ENCODE measurements at regions not wholly inside any gene's neighbourhood (a gene's known extent, or its start where the extent isn't known, plus 50 kb on each side); places are given as distances from the start of the nearest gene placed in this dataset.
"Not testable (repeated sequence)": the region's sequence is repeated elsewhere in the genome, so short reads cannot be mapped to it uniquely, and the experiment has no call there.

DNA sequence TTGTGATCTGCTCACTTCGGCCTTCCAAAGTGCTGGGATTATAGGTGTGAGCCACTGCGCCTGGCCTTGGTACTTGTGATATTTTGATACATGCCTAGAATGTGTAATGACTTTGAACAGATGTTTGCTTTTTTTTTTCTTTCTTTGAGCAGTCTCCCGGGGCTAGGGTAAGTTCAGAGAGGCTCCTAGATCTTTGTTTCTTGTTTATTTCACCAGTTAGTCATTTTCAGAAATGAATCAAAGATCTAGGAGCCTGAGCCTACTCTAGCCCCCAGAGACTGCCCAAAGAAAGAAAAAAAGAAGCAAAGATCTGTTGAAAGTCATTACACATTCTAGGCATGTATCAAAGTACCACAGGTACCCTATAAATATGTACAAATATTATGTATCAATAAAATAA is 66.3 kb downstream of the NPIPB11 start:
- TF ChIP-seq, protein P1, sequence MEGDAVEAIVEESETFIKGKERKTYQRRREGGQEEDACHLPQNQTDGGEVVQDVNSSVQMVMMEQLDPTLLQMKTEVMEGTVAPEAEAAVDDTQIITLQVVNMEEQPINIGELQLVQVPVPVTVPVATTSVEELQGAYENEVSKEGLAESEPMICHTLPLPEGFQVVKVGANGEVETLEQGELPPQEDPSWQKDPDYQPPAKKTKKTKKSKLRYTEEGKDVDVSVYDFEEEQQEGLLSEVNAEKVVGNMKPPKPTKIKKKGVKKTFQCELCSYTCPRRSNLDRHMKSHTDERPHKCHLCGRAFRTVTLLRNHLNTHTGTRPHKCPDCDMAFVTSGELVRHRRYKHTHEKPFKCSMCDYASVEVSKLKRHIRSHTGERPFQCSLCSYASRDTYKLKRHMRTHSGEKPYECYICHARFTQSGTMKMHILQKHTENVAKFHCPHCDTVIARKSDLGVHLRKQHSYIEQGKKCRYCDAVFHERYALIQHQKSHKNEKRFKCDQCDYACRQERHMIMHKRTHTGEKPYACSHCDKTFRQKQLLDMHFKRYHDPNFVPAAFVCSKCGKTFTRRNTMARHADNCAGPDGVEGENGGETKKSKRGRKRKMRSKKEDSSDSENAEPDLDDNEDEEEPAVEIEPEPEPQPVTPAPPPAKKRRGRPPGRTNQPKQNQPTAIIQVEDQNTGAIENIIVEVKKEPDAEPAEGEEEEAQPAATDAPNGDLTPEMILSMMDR (IDR thresholded peaks at IDR 0.05; ENCODE audit: insufficient read depth, low read length, poor library complexity, severe bottlenecking): not testable (repeated sequence)
- not testable (repeated sequence) for TF ChIP-seq EZH2phosphoT487 (conservative IDR thresholded peaks at IDR 0.05; ENCODE audit: low read length)
